ENCODE measurements at regions not wholly inside any gene's neighbourhood (a gene's known extent, or its start where the extent isn't known, plus 50 kb on each side); places are given as distances from the start of the nearest gene placed in this dataset.
A peak's percentile ranks its signal among the peaks of the same experiment; 100 is the strongest.

DNA sequence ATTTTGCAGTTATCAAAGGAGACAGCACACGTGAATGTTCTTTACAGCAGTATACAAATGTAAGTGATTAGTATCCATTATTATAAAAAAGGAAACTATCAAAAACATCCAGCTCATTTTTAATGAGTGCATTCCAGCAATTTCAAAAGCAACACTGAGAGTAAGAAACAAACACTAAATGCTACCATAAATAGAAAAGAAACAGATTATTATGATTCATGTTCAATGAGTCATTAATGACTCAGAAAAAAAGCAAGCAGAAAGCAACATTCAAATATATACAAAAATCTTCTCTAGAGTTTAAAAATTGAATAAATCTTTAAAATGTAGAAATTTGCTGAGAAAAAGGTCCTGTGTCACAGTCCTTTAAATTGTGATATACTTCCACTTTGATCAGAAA, 346.5 kb upstream of the FMR1 start:
- peak; percentile 44 for DNase-seq (ENCODE audit: low read depth)
- no peak for TF ChIP-seq CTCF (IDR thresholded peaks at IDR 0.05; ENCODE audit: insufficient read depth, low read length, severe bottlenecking)
- no peak overlapping the region for H3K4me3 ChIP-seq (ENCODE audit: low read depth, low read length)
- FAIRE-seq = no peak
- no peaks in the 10 kb centered on the region for H3K36me3 ChIP-seq (ENCODE audit: control insufficient read depth, insufficient read depth, low read length)
- H3K27me3 ChIP-seq (ENCODE audit: control insufficient read depth, insufficient read depth, low read length) = no peaks in the 10 kb centered on the region

DNA sequence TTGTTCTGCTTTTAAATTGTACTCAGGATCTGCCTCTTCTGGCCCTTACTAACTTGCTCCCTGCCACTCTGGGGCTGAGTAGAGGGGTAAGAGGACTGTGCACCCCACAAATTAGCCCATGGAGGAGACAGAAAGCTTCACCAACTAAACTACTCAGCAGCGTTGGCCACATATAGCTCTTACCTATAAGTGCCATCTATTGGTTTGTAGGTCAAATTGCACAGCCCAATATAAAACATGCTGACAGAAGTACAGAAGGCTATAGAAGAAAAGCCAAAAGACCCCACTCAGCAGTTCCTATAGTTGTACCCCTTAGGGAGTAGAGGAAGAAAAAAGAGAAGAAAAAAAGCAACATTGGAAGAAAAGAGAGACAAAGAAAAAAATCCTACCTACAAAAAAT, 341.2 kb upstream of the FMR1 start:
- TF ChIP-seq CTCF (IDR thresholded peaks at IDR 0.05; ENCODE audit: insufficient read depth, low read length, severe bottlenecking) = no peak
- Histone ChIP-seq H3K36me3 (ENCODE audit: control insufficient read depth, insufficient read depth, low read length) (no peaks in the 10 kb centered on the region), H3K27me3 (ENCODE audit: control insufficient read depth, insufficient read depth, low read length) (no peaks in the 10 kb centered on the region), H3K4me3 (ENCODE audit: low read depth, low read length) (no peak overlapping the region)
- DNase-seq (ENCODE audit: low read depth) = no peak
- no peak for FAIRE-seq

DNA sequence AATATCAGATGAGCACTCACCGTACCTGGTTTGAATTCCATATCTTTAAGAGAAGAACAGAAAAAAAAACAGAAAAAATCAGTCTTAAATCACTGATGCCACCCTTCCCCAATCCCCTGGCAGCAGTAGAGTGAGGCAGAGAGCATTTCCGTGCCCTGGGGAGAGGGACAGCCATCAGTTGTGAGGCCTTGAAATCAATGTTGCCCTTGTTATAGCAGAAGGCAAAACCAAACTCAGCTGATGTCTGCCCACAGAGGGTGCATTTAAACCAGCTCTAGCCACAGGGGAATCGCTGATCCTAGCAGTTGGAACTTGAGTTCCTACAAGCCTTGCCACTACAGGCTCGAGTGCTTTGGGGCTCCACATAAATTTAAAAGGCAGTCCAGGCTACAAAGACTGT, 338.5 kb upstream of the FMR1 start:
- FAIRE-seq (no peak), DNase-seq (ENCODE audit: low read depth) (no peak)
- TF ChIP-seq CTCF (IDR thresholded peaks at IDR 0.05; ENCODE audit: insufficient read depth, low read length, severe bottlenecking) = no peak
- Histone ChIP-seq H3K4me3 (ENCODE audit: low read depth, low read length) (no peak overlapping the region), H3K36me3 (ENCODE audit: control insufficient read depth, insufficient read depth, low read length) (no peaks in the 10 kb centered on the region), H3K27me3 (ENCODE audit: control insufficient read depth, insufficient read depth, low read length) (no peaks in the 10 kb centered on the region)

DNA sequence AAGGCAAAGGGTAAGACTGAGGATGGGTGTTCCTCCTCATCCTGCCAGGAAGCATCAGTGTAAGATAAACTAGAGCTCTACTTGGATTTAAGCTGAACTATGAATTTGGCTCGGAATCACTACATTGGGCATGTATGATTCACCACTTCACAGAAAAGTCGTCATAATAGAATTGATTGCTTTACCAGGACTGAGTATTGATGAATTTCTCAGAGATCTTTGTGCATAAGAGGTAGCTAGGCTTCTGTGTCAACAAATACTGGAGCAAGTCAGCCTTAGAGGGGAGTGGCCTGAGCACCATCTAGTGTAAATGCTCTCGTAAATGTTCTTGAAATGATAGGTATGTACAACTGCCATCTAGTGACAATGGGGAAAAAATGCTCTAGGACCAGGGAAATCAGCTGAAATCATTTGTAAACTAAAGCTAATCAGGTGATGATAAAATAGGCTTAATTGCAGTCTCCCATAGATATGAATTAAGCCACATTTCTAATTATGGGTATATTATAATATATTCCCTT, 309.5 kb upstream of the FMR1 start:
- Histone ChIP-seq H3K27me3 (ENCODE audit: control insufficient read depth, insufficient read depth, low read length) (no peaks in the 10 kb centered on the region), H3K4me3 (ENCODE audit: low read depth, low read length) (no peak overlapping the region), H3K36me3 (ENCODE audit: control insufficient read depth, insufficient read depth, low read length) (no peaks in the 10 kb centered on the region)
- FAIRE-seq (no peak), DNase-seq (ENCODE audit: low read depth) (peak; percentile 0)
- TF ChIP-seq CTCF (IDR thresholded peaks at IDR 0.05; ENCODE audit: insufficient read depth, low read length, severe bottlenecking) = no peak

DNA sequence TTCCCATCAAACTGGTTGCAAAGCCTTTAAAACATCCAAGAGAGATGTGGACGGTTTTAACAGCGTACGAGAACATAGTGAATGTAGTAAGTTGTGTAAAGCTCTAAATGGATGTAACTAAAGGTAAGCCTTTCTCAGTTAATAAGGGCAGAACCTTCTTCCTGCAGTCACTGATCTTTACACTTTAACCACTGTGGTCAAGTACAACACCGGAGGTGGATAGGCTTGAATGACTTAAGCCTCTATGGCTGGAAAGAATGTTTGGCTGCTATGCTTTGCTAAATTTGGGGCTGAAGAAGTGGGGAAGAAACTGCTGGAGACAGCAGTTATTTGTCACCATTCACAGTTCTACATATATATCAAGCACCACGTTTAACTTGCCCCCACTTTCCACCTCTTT, 285.1 kb upstream of the FMR1 start:
- TF ChIP-seq CTCF (IDR thresholded peaks at IDR 0.05; ENCODE audit: insufficient read depth, low read length, severe bottlenecking) = no peak
- no peak overlapping the region for H3K4me3 ChIP-seq (ENCODE audit: low read depth, low read length)
- DNase-seq (ENCODE audit: low read depth) (no peak), FAIRE-seq (no peak)
- H3K36me3 ChIP-seq (ENCODE audit: control insufficient read depth, insufficient read depth, low read length) = no peaks in the 10 kb centered on the region
- no peaks in the 10 kb centered on the region for H3K27me3 ChIP-seq (ENCODE audit: control insufficient read depth, insufficient read depth, low read length)

GRCh38 chrX:147635186-147635585, 276.5 kb upstream of the FMR1 start:
- no peaks in the 10 kb centered on the region for H3K27me3 ChIP-seq (ENCODE audit: control insufficient read depth, insufficient read depth, low read length)
- FAIRE-seq (no peak), DNase-seq (ENCODE audit: low read depth) (no peak)
- H3K4me3 ChIP-seq (ENCODE audit: low read depth, low read length) = no peak overlapping the region
- no peaks in the 10 kb centered on the region for H3K36me3 ChIP-seq (ENCODE audit: control insufficient read depth, insufficient read depth, low read length)
- no peak for TF ChIP-seq CTCF (IDR thresholded peaks at IDR 0.05; ENCODE audit: insufficient read depth, low read length, severe bottlenecking)
